WTC11 (cell line): ENCODE measurements at regions not wholly inside any gene's neighbourhood (a gene's known extent, or its start where the extent isn't known, plus 50 kb on each side); places are given as distances from the start of the nearest gene placed in this dataset.

ENCODE experiments used
- ATAC-seq: fragments of 200-7000 bp; cut with Tn5 transposase; 2 replicates; pipeline ENCODE4 v1.10.0; 2021; ENCODE audit warnings: mild to moderate bottlenecking, moderate library complexity
- CTCF ChIA-PET: fragments of 300-600 bp; sonication (Branson Sonifier 250); formaldehyde crosslinking; loops from one replicate; lab custom pipeline; 2021; ENCODE audit warnings: antibody characterized with exemption; lab: Charles Lee
- POLR2A ChIA-PET: fragments of 350-600 bp; sonication (Branson Sonifier 250); formaldehyde crosslinking; loops from one replicate; lab custom pipeline; 2021; ENCODE audit warnings: antibody characterized with exemption; lab: Charles Lee
- DNase-seq: peaks from one replicate; pipeline ENCODE4 v3.0.0; 2021; ENCODE audit warnings: low spot score
- H3K27ac Mint-ChIP-seq: 2 replicates; pipeline ENCODE4 v1.8.0; 2021; ENCODE audit warnings: mixed read lengths
- H3K27me3 Mint-ChIP-seq: 2 replicates; pipeline ENCODE4 v1.8.0; 2021; ENCODE audit warnings: low read depth, mild to moderate bottlenecking, moderate library complexity, mixed read lengths
- H3K36me3 Mint-ChIP-seq: 2 replicates; pipeline ENCODE4 v1.8.0; 2021; ENCODE audit warnings: mixed read lengths
- H3K4me1 Mint-ChIP-seq: 2 replicates; pipeline ENCODE4 v1.8.0; 2022; ENCODE audit warnings: mixed read lengths
- H3K4me3 Mint-ChIP-seq: 2 replicates; pipeline ENCODE4 v1.8.0; 2021; ENCODE audit warnings: mild to moderate bottlenecking, moderate library complexity, mixed read lengths
- H3K9me3 Mint-ChIP-seq: 2 replicates; pipeline ENCODE4 v1.8.0; 2021; ENCODE audit warnings: mixed read lengths
- ATF6 ChIP-seq: sonication (generic); formaldehyde crosslinking; IDR thresholded peaks from 2 replicates; pipeline ENCODE4 v1.8.1; 2023; ENCODE audit warnings: mild to moderate bottlenecking, missing genetic modification reagents
- ELF4 ChIP-seq: sonication (generic); formaldehyde crosslinking; IDR thresholded peaks from 2 replicates; pipeline ENCODE4 v1.8.1; 2022; ENCODE audit warnings: low read depth, mild to moderate bottlenecking, moderate library complexity, missing genetic modification reagents
- FOXP4 ChIP-seq: sonication (generic); formaldehyde crosslinking; IDR thresholded peaks from 2 replicates; pipeline ENCODE4 v1.8.0; 2022; ENCODE audit warnings: mild to moderate bottlenecking, missing genetic modification reagents
- GABPB1 ChIP-seq: sonication (generic); formaldehyde crosslinking; IDR thresholded peaks from 2 replicates; pipeline ENCODE4 v1.8.1; 2023; ENCODE audit warnings: mild to moderate bottlenecking, missing genetic modification reagents
- HMGA2 ChIP-seq: fragments of 250-450 bp; sonication (Bioruptor Pico); IDR thresholded peaks from 2 replicates; pipeline ENCODE4 v1.4.0; 2021; ENCODE audit warnings: mild to moderate bottlenecking, moderate library complexity
- IRF2 ChIP-seq: sonication (generic); formaldehyde crosslinking; IDR thresholded peaks from 2 replicates; pipeline ENCODE4 v1.8.0; 2022; ENCODE audit warnings: low read depth, missing genetic modification reagents, borderline replicate concordance
- KAT7 ChIP-seq: sonication (generic); formaldehyde crosslinking; IDR thresholded peaks from 2 replicates; pipeline ENCODE4 v1.8.1; 2023; ENCODE audit warnings: missing genetic modification reagents, mild to moderate bottlenecking, borderline replicate concordance
- NFE2L1 ChIP-seq: sonication (generic); formaldehyde crosslinking; IDR thresholded peaks from 2 replicates; pipeline ENCODE4 v1.8.1; 2023; ENCODE audit warnings: missing genetic modification reagents
- NR1H2 ChIP-seq: sonication (generic); formaldehyde crosslinking; IDR thresholded peaks from 2 replicates; pipeline ENCODE4 v1.9.0; 2021; ENCODE audit warnings: mild to moderate bottlenecking, moderate library complexity, missing genetic modification reagents
- OVOL2 ChIP-seq: fragments of 250-450 bp; sonication (Bioruptor Pico); IDR thresholded peaks from 2 replicates; pipeline ENCODE4 v1.9.0; 2021; ENCODE audit warnings: mild to moderate bottlenecking, borderline replicate concordance
- PRDM15 ChIP-seq: sonication (generic); formaldehyde crosslinking; IDR thresholded peaks from 2 replicates; pipeline ENCODE4 v1.8.0; 2022; ENCODE audit warnings: missing genetic modification reagents
- RORB ChIP-seq: fragments of 250-450 bp; sonication (Bioruptor Pico); IDR thresholded peaks from 2 replicates; pipeline ENCODE4 v1.9.0; 2021; ENCODE audit warnings: mild to moderate bottlenecking
- TEAD1 ChIP-seq: sonication (generic); formaldehyde crosslinking; IDR thresholded peaks from 2 replicates; pipeline ENCODE4 v1.8.0; 2022; ENCODE audit warnings: mild to moderate bottlenecking, missing genetic modification reagents
- ZNF232 ChIP-seq: sonication (generic); formaldehyde crosslinking; IDR thresholded peaks from 2 replicates; pipeline ENCODE4 v1.8.0; 2022; ENCODE audit warnings: mild to moderate bottlenecking, missing genetic modification reagents
- ZNF263 ChIP-seq: sonication (generic); formaldehyde crosslinking; IDR thresholded peaks from 2 replicates; pipeline ENCODE4 v1.8.1; 2022; ENCODE audit warnings: low read depth, mild to moderate bottlenecking, moderate library complexity, missing genetic modification reagents
- ZSCAN18 ChIP-seq: fragments of 250-450 bp; sonication (Bioruptor Pico); IDR thresholded peaks from 2 replicates; pipeline ENCODE4 v2.1.2; 2022; ENCODE audit warnings: mild to moderate bottlenecking, moderate library complexity

- ATAC-seq: no peak
- Mint-ChIP-seq H3K9me3 (peaks cover 33% of the 10 kb centered on the region), H3K27ac (no peak overlapping the region), H3K27me3 (no peaks in the 10 kb centered on the region; the same call in 1 of the 2 replicates), H3K4me1 (peaks cover 40% of the 10 kb centered on the region), H3K4me3 (no peak overlapping the region), H3K36me3 (peaks cover 18% of the 10 kb centered on the region)
- CTCF ChIA-PET: no interaction called here
- no peak for DNase-seq
- TF ChIP-seq NFE2L1 (CRISPR knock-in tag) (no peak), ZNF263 (CRISPR knock-in tag) (no peak), ELF4 (CRISPR knock-in tag) (no peak), HMGA2 (no peak), FOXP4 (CRISPR knock-in tag) (no peak), PRDM15 (CRISPR knock-in tag) (no peak), IRF2 (no peak), ZNF232 (CRISPR knock-in tag) (no peak), RORB (CRISPR knock-in tag) (no peak), KAT7 (no peak), GABPB1 (no peak), NR1H2 (CRISPR knock-in tag) (no peak), ATF6 (CRISPR knock-in tag) (no peak)
- POLR2A ChIA-PET: no interaction called here
Measured at GRCh38 chr6:141965016-141965545, 167.6 kb upstream of the GJE1 start.

GRCh38 chr6:141963543-141964295 is 169.0 kb upstream of the GJE1 start:
- H3K4me3 Mint-ChIP-seq: no peak overlapping the region
- POLR2A ChIA-PET: no interaction called here
- peaks cover 18% of the 10 kb centered on the region for H3K36me3 Mint-ChIP-seq
- H3K4me1 Mint-ChIP-seq: peaks cover 36% of the 10 kb centered on the region
- no peaks in the 10 kb centered on the region for H3K27me3 Mint-ChIP-seq
- H3K27ac Mint-ChIP-seq: no peak overlapping the region; the same call in 1 of the 2 replicates
- peaks cover 27% of the 10 kb centered on the region for H3K9me3 Mint-ChIP-seq
- no peak for DNase-seq
- CTCF ChIA-PET: no interaction called here
- no peak for ATAC-seq
- TF ChIP-seq TEAD1 (CRISPR knock-in tag): no peak
- TF ChIP-seq ZSCAN18 (CRISPR knock-in tag): no peak
- no peak for TF ChIP-seq OVOL2 (CRISPR knock-in tag)
